Transverse colon (tissue), 4 donors: ENCODE measurements at regions not wholly inside any gene's neighbourhood (a gene's known extent, or its start where the extent isn't known, plus 50 kb on each side); places are given as distances from the start of the nearest gene placed in this dataset.

Experiments
- DNase-seq: peaks from one replicate; pipeline ENCODE4 v3.0.0-alpha.2; 2019
- H3K27ac ChIP-seq, 4 donors: fragments of 200-600 bp; sonication (generic); 2 replicates each; pipeline ENCODE4 v1.5.1; 2016 to 2018; ENCODE audit warnings: inconsistent platforms in 4 of 4
- H3K27me3 ChIP-seq: fragments of 200-600 bp; sonication (generic); 2 replicates; pipeline ENCODE4 v1.5.1; 2017; ENCODE audit warnings: inconsistent platforms
- H3K36me3 ChIP-seq, 4 donors: fragments of 200-600 bp; sonication (generic); 2 replicates each; pipeline ENCODE4 v1.5.1; 2017 to 2019; ENCODE audit warnings: inconsistent platforms in 4 of 4
- H3K4me1 ChIP-seq, 4 donors: fragments of 200-600 bp; sonication (generic); 2 replicates each; pipeline ENCODE4 v1.5.1; 2017 to 2020; ENCODE audit warnings: inconsistent platforms in 4 of 4
- H3K4me3 ChIP-seq, 4 donors: fragments of 200-600 bp; sonication (generic); 1 replicate in 1 of 4; 2 replicates in 3 of 4; pipeline versions ENCODE4 v1.5.1 to v1.6.1; 2017 to 2019; ENCODE audit warnings: inconsistent platforms in 4 of 4
- H3K9me3 ChIP-seq, 2 donors: fragments of 200-600 bp; sonication (generic); 2 replicates each; pipeline ENCODE4 v1.5.1; 2017 to 2019; ENCODE audit warnings: inconsistent platforms in 2 of 2
- EP300 ChIP-seq: sonication (generic); formaldehyde crosslinking; IDR thresholded peaks from one replicate; pipeline ENCODE4 v1.6.1; 2017; ENCODE audit warnings: antibody characterized with exemption, low read depth
- POLR2A ChIP-seq: fragments of 450-650 bp; IDR thresholded peaks from one replicate; pipeline ENCODE4 v1.6.1; 2016; ENCODE audit warnings: antibody characterized with exemption, mild to moderate bottlenecking, moderate library complexity
- POLR2AphosphoS5 ChIP-seq, 3 donors: sonication (generic); formaldehyde crosslinking; IDR thresholded peaks; one replicate each; pipeline ENCODE4 v1.6.1; 2016; ENCODE audit warnings: antibody characterized with exemption in 3 of 3
- WGBS, 2 donors: methylation state at CpG; one replicate each; pipeline ENCODE4 v1.1.5; 2018; ENCODE audit warnings: low coverage in 1 of 2; 5-methylcytosine and 5-hydroxymethylcytosine counted together
- in situ Hi-C, 4 donors: fragments of 200-750 bp; cut with MboI; loops; one replicate each; pipeline versions ENCODE4 v1.15.0 to v1.15.1; 2017; ENCODE audit warnings: low sequenced_read_pairs in 3 of 4, low pct_ligation_motif_present in 1 of 4, low pct_unique_long_range_greater_than_20kb in 1 of 4
- intact Hi-C: fragments of 100-400 bp; cut with DNase I; formaldehyde crosslinking; loops from one replicate; pipeline ENCODE4 v1.15.1; 2023; ENCODE audit warnings: low total_unique reads
- TF ChIP-seq, protein P1 (sequence below), 5 experiments: fragments of 200-600 bp in 3 of 5; fragments of 450-650 bp in 2 of 5; sonication (generic) in 3 of 5; IDR thresholded peaks; 1 replicate in 2 of 5; 2 replicates in 3 of 5; pipeline ENCODE4 v1.5.1; 2016 to 2017; ENCODE audit warnings: antibody characterized with exemption in 5 of 5, inconsistent platforms in 3 of 5, mild to moderate bottlenecking in 2 of 5, moderate library complexity in 1 of 5

DNA sequence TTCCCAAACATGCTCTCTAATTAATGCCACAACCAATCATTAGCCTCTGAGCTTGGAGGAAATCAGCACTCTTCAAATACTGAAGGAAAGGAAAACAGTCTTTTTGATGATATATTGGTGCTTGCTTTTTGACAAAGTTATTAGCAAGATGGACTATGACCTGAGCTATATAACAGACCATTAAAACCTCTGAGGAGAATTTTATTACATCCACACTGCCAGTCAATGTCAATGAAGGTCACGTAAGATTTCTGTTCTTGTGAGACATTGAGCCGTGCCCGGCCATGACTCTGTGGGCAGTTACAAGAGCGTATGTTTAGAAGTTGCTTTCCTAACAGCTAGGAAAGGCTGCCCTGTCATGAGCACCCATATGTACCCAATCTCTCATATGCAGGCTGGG is 659.0 kb downstream of the UTRN start:
- no peak for DNase-seq
- TF ChIP-seq, protein P1, sequence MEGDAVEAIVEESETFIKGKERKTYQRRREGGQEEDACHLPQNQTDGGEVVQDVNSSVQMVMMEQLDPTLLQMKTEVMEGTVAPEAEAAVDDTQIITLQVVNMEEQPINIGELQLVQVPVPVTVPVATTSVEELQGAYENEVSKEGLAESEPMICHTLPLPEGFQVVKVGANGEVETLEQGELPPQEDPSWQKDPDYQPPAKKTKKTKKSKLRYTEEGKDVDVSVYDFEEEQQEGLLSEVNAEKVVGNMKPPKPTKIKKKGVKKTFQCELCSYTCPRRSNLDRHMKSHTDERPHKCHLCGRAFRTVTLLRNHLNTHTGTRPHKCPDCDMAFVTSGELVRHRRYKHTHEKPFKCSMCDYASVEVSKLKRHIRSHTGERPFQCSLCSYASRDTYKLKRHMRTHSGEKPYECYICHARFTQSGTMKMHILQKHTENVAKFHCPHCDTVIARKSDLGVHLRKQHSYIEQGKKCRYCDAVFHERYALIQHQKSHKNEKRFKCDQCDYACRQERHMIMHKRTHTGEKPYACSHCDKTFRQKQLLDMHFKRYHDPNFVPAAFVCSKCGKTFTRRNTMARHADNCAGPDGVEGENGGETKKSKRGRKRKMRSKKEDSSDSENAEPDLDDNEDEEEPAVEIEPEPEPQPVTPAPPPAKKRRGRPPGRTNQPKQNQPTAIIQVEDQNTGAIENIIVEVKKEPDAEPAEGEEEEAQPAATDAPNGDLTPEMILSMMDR (IDR thresholded peaks at IDR 0.05): no peak
- TF ChIP-seq EP300 (no peak), POLR2A (no peak), POLR2AphosphoS5 (IDR thresholded peaks at IDR 0.05) (no peak)
- 65 to 72% methylated on average over 4 of the region's 4 CpGs for WGBS, 2 donors
- Histone ChIP-seq H3K27ac (no peak overlapping the region), H3K36me3 (no peaks in the 10 kb centered on the region), H3K4me3 (no peak overlapping the region), H3K9me3 (no peaks in the 10 kb centered on the region), H3K27me3 (no peaks in the 10 kb centered on the region), H3K4me1 (no peaks in the 10 kb centered on the region)
- in situ Hi-C loops: loop anchor here in 1 of 4 donors (25.0 kb wide), 1 partner anchor 357 kb away; no protein-coding TSS in a partner anchor
- intact Hi-C loops: no loop called here

DNA sequence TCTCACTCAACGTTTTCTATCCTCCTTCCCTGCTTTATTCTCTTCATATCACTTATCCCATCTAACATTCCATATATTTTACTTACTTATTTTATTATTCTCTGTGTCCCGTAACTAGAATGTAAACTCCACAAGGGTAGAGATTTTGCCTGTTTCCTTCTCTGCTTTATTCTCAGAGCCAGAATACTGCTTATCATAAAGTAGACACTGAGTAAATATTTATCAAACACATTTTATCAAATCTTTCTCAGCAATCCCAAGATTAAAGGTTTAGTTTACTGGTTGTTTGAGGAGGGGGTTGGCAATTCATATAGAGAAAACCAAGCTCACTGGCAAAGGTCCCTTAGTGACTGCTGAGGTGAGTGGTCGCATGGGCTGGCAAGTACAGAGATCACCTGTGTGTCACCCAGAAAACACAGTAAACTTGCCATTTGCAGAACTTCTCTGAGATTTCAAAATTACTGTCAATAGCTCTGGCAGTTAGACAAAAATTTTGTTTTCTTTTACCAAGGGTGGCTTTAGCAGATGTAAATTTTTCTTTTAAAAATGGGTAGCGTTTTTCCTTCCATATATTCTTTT is 662.4 kb downstream of the UTRN start:
- H3K27ac ChIP-seq: no peak overlapping the region

DNA sequence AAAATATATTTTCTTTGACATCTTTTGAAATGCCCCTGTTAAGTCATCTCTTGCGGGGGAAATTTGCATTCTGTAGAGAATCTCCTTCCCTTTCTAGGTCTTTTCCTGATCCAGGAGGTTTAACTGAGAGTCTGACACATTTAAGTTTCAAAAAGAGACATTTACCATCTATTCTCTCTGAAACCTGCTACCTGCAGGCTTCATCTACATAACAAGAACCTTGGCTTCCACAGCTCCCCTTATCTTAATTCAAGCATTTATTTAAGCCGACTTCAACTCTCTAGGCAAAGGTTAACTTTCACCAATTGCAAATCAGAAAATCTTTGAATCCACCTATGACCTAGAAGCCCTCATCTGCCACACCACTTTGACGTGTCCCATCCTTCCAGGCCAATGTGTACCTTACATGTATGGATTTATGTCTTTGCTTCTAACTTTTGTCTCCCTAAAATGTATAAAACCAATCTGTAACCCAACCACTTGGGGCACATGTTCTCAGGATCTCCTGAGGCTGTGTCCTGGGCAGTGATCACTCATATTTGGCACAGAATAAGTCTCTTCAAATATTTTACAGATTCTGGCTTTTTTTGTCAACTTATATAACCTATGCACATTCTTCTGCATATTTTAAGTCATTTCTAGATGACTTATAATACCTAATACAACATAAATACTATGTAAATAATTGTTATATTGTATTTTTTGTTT is 666.7 kb downstream of the UTRN start:
- H3K4me1 ChIP-seq: no peaks in the 10 kb centered on the region
- no peak for TF ChIP-seq POLR2A
- TF ChIP-seq, protein P1 (IDR thresholded peaks at IDR 0.05): no peak
- no peak for TF ChIP-seq EP300
- TF ChIP-seq POLR2AphosphoS5 (IDR thresholded peaks at IDR 0.05): no peak
- in situ Hi-C loops: no loop called here
- DNase-seq: no peak
- no peak overlapping the region for H3K27ac ChIP-seq
- no peaks in the 10 kb centered on the region for H3K9me3 ChIP-seq
- H3K27me3 ChIP-seq: no peaks in the 10 kb centered on the region
- intact Hi-C loops: no loop called here
- H3K36me3 ChIP-seq: no peaks in the 10 kb centered on the region
- WGBS, 2 donors: 72 to 86% methylated on average over 3 of the region's 3 CpGs
- no peak overlapping the region for H3K4me3 ChIP-seq

More for the DNA sequence above, 662.4 kb downstream of the UTRN start:
- Histone ChIP-seq H3K4me3 (no peak overlapping the region), H3K9me3 (no peaks in the 10 kb centered on the region), H3K27me3 (no peaks in the 10 kb centered on the region), H3K36me3 (no peaks in the 10 kb centered on the region), H3K4me1 (no peaks in the 10 kb centered on the region)
- in situ Hi-C loops (loop anchor here in 1 of 4 donors (25.0 kb wide), 1 partner anchor 360 kb away; no protein-coding TSS in a partner anchor), intact Hi-C loops (no loop called here)
- TF ChIP-seq, protein P1 (IDR thresholded peaks at IDR 0.05): no peak
- no peak for TF ChIP-seq POLR2AphosphoS5 (IDR thresholded peaks at IDR 0.05)
- no peak for DNase-seq
- WGBS, 2 donors: 48 to 60% methylated on average over 3 to 4 of the region's 4 CpGs

DNA sequence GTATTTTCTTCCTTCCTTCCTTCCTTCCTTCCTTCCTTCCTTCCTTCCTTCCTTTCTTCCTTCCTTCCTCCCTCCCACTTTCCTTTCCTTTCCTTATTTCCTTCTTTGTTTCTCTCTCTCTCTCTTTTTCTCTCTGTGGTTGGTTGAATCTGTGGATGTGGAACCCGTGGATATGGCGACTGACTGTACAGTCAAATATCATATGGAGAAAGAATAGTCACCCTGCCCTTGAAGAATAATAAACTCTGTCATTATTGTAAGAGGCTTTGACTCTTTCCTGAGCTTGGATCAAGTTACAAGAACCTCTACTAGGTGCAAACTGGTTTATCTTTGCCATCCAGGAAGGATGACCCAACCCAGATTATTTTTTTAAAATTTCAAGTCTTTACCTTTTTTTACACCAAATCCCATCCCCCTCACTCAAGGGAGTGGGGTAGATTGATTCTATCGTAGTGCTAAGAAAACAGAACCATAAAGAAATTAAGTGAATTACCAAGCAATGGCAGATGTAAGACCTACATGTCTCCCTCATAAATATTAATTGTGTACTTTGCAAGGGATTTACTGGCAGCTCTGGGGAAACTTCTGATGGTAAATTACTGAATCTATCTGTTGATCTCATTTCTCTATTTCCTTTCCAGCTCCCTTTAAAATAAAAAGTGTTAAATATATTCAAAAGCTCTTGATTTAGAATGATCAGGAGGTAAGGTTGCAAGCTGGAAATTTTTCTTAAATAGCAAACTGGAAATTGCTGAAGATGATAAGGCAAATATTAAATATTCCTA is 667.5 kb downstream of the UTRN start:
- no peak overlapping the region for H3K4me3 ChIP-seq
- H3K27ac ChIP-seq: no peak overlapping the region
- intact Hi-C loops: no loop called here
- H3K4me1 ChIP-seq: no peaks in the 10 kb centered on the region
- no peak for TF ChIP-seq POLR2AphosphoS5 (IDR thresholded peaks at IDR 0.05)
- no peak for TF ChIP-seq POLR2A
- TF ChIP-seq EP300: no peak
- TF ChIP-seq, protein P1 (IDR thresholded peaks at IDR 0.05): no peak
- H3K27me3 ChIP-seq: no peaks in the 10 kb centered on the region
- no peaks in the 10 kb centered on the region for H3K9me3 ChIP-seq
- no peaks in the 10 kb centered on the region for H3K36me3 ChIP-seq
- DNase-seq: no peak
- 56 to 97% methylated on average over 3 of the region's 3 CpGs for WGBS, 2 donors
- in situ Hi-C loops: no loop called here
